ENCODE measurements at regions not wholly inside any gene's neighbourhood (a gene's known extent, or its start where the extent isn't known, plus 50 kb on each side); places are given as distances from the start of the nearest gene placed in this dataset.

GRCh38 chr6:147095316-147095715, 108.9 kb upstream of the STXBP5 start:
- no peak for DNase-seq

- DNase-seq, result no peak
These were observed 104.2 kb upstream of the STXBP5 start for GRCh38 chr6:147099974-147100373.

- DNase-seq, result no peak
These were observed 101.2 kb upstream of the STXBP5 start for GRCh38 chr6:147103007-147103406.

GRCh38 chr6:147103694-147104093, 100.5 kb upstream of the STXBP5 start:
- no peak for DNase-seq

GRCh38 chr6:147105786-147106185, 98.4 kb upstream of the STXBP5 start:
- DNase-seq, result no peak

- DNase-seq, result no peak
These were observed 97.3 kb upstream of the STXBP5 start for GRCh38 chr6:147106759-147107401.

- DNase-seq, result no peak
These were observed 95.8 kb upstream of the STXBP5 start for GRCh38 chr6:147108259-147108910.

GRCh38 chr6:147109707-147110106, 94.5 kb upstream of the STXBP5 start:
- no peak for DNase-seq

- DNase-seq, result no peak
These were observed 88.2 kb upstream of the STXBP5 start for GRCh38 chr6:147116056-147116455.

- DNase-seq, result no peak
These were observed 87.2 kb upstream of the STXBP5 start for GRCh38 chr6:147117011-147117410.

GRCh38 chr6:147117580-147117979, 86.6 kb upstream of the STXBP5 start:
- no peak for DNase-seq

GRCh38 chr6:147119310-147119709, 84.9 kb upstream of the STXBP5 start:
- no peak for DNase-seq

- no peak for DNase-seq
These were observed 81.4 kb upstream of the STXBP5 start for GRCh38 chr6:147122823-147123222.

GRCh38 chr6:147126618-147127022, 77.6 kb upstream of the STXBP5 start:
- no peak for DNase-seq

GRCh38 chr6:147127587-147127986, 76.6 kb upstream of the STXBP5 start:
- DNase-seq, result no peak

- DNase-seq, result no peak
These were observed 76.2 kb upstream of the STXBP5 start for GRCh38 chr6:147128056-147128455.

- DNase-seq, result no peak
These were observed 72.6 kb upstream of the STXBP5 start for GRCh38 chr6:147131532-147132128.

- no peak for DNase-seq
These were observed 71.3 kb upstream of the STXBP5 start for GRCh38 chr6:147132889-147133288.

GRCh38 chr6:147133669-147134068, 70.5 kb upstream of the STXBP5 start:
- no peak for DNase-seq

GRCh38 chr6:147135211-147135681, 69.0 kb upstream of the STXBP5 start:
- DNase-seq, result no peak

- no peak for DNase-seq
These were observed 68.2 kb upstream of the STXBP5 start for GRCh38 chr6:147136057-147136456.

- no peak for DNase-seq
These were observed 66.2 kb upstream of the STXBP5 start for GRCh38 chr6:147137986-147138385.

- DNase-seq, result no peak
These were observed 65.4 kb upstream of the STXBP5 start for GRCh38 chr6:147138835-147139234.

- DNase-seq, result no peak
These were observed 62.4 kb upstream of the STXBP5 start for GRCh38 chr6:147141711-147142308.
